Activated CD4-positive, CD25-positive, alpha-beta regulatory T cell treated with anti-CD3 and anti-CD28 coated beads, Interleukin-2, amount 50 U/mL, for 24 hours (primary cell): ENCODE measurements at regions not wholly inside any gene's neighbourhood (a gene's known extent, or its start where the extent isn't known, plus 50 kb on each side); places are given as distances from the start of the nearest gene placed in this dataset.

ENCODE experiments used
- ATAC-seq, 2 donors: fragments of 150-1000 bp; cut with Tn5 transposase; one replicate each; pipeline ENCODE4 v1.10.0; 2021; ENCODE audit warnings: mild to moderate bottlenecking in 1 of 2, moderate library complexity in 1 of 2

- ATAC-seq: no peak
Measured at GRCh38 chr11:123253911-123254310, 58.9 kb upstream of the CLMP start.

- ATAC-seq: no peak
Measured at GRCh38 chr11:123253223-123253622, 58.2 kb upstream of the CLMP start.

GRCh38 chr11:123251657-123252344, 56.8 kb upstream of the CLMP start:
- no peak for ATAC-seq

- ATAC-seq: no peak
Measured at GRCh38 chr11:123250892-123251656, 56.0 kb upstream of the CLMP start.

GRCh38 chr11:123249354-123249753, 54.3 kb upstream of the CLMP start:
- ATAC-seq: no peak

GRCh38 chr11:123247813-123248379, 52.8 kb upstream of the CLMP start:
- no peak for ATAC-seq

GRCh38 chr11:123247496-123247799, 52.4 kb upstream of the CLMP start:
- ATAC-seq: no peak

GRCh38 chr11:123246749-123247495, 51.9 kb upstream of the CLMP start:
- ATAC-seq: peak; percentile 71 to 88

- ATAC-seq: no peak
Measured at GRCh38 chr11:123245567-123245966, 50.5 kb upstream of the CLMP start.
